Natural killer cell (primary cell): ENCODE measurements at regions not wholly inside any gene's neighbourhood (a gene's known extent, or its start where the extent isn't known, plus 50 kb on each side); places are given as distances from the start of the nearest gene placed in this dataset.

ENCODE experiments used
- ATAC-seq, 3 donors: fragments of 150-1000 bp in 2 of 3; fragments of 200-7000 bp in 1 of 3; cut with Tn5 transposase; 1 replicate in 1 of 3; 2 replicates in 2 of 3; pipeline ENCODE4 v1.10.0; 2021; ENCODE audit warnings: mild to moderate bottlenecking in 2 of 3, moderate library complexity in 2 of 3
- DNase-seq, 2 donors: peaks; one replicate each; pipeline versions ENCODE4 v3.0.0 to v3.0.0-alpha.2; 2013 to 2021; ENCODE audit warnings: mixed read lengths in 1 of 2
- H3K27ac ChIP-seq: one replicate; pipeline ENCODE4 v1.5.1; 2013; ENCODE audit warnings: mild to moderate bottlenecking, low read length
- H3K27me3 ChIP-seq: one replicate; pipeline ENCODE4 v1.6.1; 2013; ENCODE audit warnings: low read length; ENCODE audit not compliant: control insufficient read depth, insufficient read depth
- H3K36me3 ChIP-seq: one replicate; pipeline ENCODE4 v1.6.1; 2013; ENCODE audit warnings: low read length; ENCODE audit not compliant: control insufficient read depth, insufficient read depth
- H3K4me1 ChIP-seq: one replicate; pipeline ENCODE4 v1.6.1; 2013; ENCODE audit warnings: low read length; ENCODE audit not compliant: control insufficient read depth, insufficient read depth
- H3K4me3 ChIP-seq: one replicate; pipeline ENCODE4 v1.5.1; 2013; ENCODE audit warnings: low read length
- H3K9me3 ChIP-seq: one replicate; pipeline ENCODE4 v1.6.1; 2013; ENCODE audit warnings: low read length; ENCODE audit not compliant: control insufficient read depth, insufficient read depth
- H3K27ac Mint-ChIP-seq, 2 donors: one replicate each; pipeline ENCODE4 v1.8.0; 2022; ENCODE audit warnings: mild to moderate bottlenecking in 2 of 2, mixed read lengths in 2 of 2, moderate library complexity in 1 of 2
- H3K27me3 Mint-ChIP-seq, 2 donors: one replicate each; pipeline ENCODE4 v1.8.0; 2022; ENCODE audit warnings: low read depth in 2 of 2, mixed read lengths in 2 of 2
- H3K36me3 Mint-ChIP-seq: one replicate; pipeline ENCODE4 v1.8.0; 2022; ENCODE audit warnings: mixed read lengths
- H3K4me1 Mint-ChIP-seq, 2 donors: one replicate each; pipeline ENCODE4 v1.8.0; 2022; ENCODE audit warnings: mixed read lengths in 2 of 2
- H3K4me3 Mint-ChIP-seq: one replicate; pipeline ENCODE4 v1.8.0; 2022; ENCODE audit warnings: mild to moderate bottlenecking, moderate library complexity, mixed read lengths
- H3K9me3 Mint-ChIP-seq, 2 donors: one replicate each; pipeline ENCODE4 v1.8.0; 2022; ENCODE audit warnings: mixed read lengths in 2 of 2
- CTCF ChIP-seq: fragments of 200-600 bp; IDR thresholded peaks from one replicate; pipeline ENCODE4 v1.8.0; 2022; ENCODE audit warnings: antibody characterized with exemption
- WGBS: methylation state at CpG from one replicate; pipeline ENCODE4 v1.1.7; 2013; ENCODE audit warnings: missing lambda C conversion rate; ENCODE audit not compliant: insufficient coverage; 5-methylcytosine and 5-hydroxymethylcytosine counted together
- intact Hi-C: fragments of 100-400 bp; cut with micrococcal nuclease; formaldehyde crosslinking; loops from one replicate; pipeline ENCODE4 v1.14.2; 2022

- DNase-seq: no peak
- Mint-ChIP-seq H3K4me3 (no peak overlapping the region), H3K27ac (no peak overlapping the region), H3K36me3 (no peaks in the 10 kb centered on the region), H3K4me1 (no peaks in the 10 kb centered on the region), H3K27me3 (no peaks in the 10 kb centered on the region), H3K9me3 (peaks cover 0 to 2% of the 10 kb centered on the region in 2 donors)
- TF ChIP-seq CTCF: no peak
- Histone ChIP-seq H3K4me3 (no peak overlapping the region), H3K4me1 (no peaks in the 10 kb centered on the region), H3K9me3 (no peaks in the 10 kb centered on the region), H3K36me3 (no peaks in the 10 kb centered on the region), H3K27me3 (no peaks in the 10 kb centered on the region), H3K27ac (no peak overlapping the region)
- 82% methylated on average over 15 of the region's 15 CpGs for WGBS
- intact Hi-C loops: no loop called here
- no peak for ATAC-seq
Observed at GRCh38 chr5:2569774-2570542, 181.5 kb downstream of the IRX2 start.

GRCh38 chr5:2569176-2569575 lies 182.3 kb downstream of the IRX2 start:
- Histone ChIP-seq H3K27me3 (no peaks in the 10 kb centered on the region), H3K36me3 (no peaks in the 10 kb centered on the region), H3K4me1 (no peaks in the 10 kb centered on the region), H3K27ac (no peak overlapping the region), H3K9me3 (no peaks in the 10 kb centered on the region), H3K4me3 (no peak overlapping the region)
- ATAC-seq (no peak), DNase-seq (no peak)
- no peak overlapping the region for H3K4me3 Mint-ChIP-seq
- 57% methylated on average over 10 of the region's 10 CpGs for WGBS
- TF ChIP-seq CTCF: no peak
- no peaks in the 10 kb centered on the region for H3K27me3 Mint-ChIP-seq
- H3K36me3 Mint-ChIP-seq: no peaks in the 10 kb centered on the region
- peaks cover 0 to 2% of the 10 kb centered on the region in 2 donors for H3K9me3 Mint-ChIP-seq
- intact Hi-C loops: no loop called here
- no peaks in the 10 kb centered on the region for H3K4me1 Mint-ChIP-seq
- no peak overlapping the region for H3K27ac Mint-ChIP-seq

- H3K27ac ChIP-seq: no peak overlapping the region
- H3K27me3 ChIP-seq: no peaks in the 10 kb centered on the region
- peaks cover 3% of the 10 kb centered on the region for H3K9me3 ChIP-seq
- WGBS: 61% methylated on average over 3 of the region's 3 CpGs
- Mint-ChIP-seq H3K9me3 (peaks cover 2 to 3% of the 10 kb centered on the region in 2 donors), H3K4me1 (no peaks in the 10 kb centered on the region), H3K36me3 (no peaks in the 10 kb centered on the region), H3K27me3 (no peaks in the 10 kb centered on the region), H3K27ac (no peak overlapping the region), H3K4me3 (no peak overlapping the region)
- TF ChIP-seq CTCF: no peak
- no peaks in the 10 kb centered on the region for H3K4me1 ChIP-seq
- DNase-seq (no peak), ATAC-seq (no peak)
- intact Hi-C loops: no loop called here
- H3K4me3 ChIP-seq: no peak overlapping the region
- no peaks in the 10 kb centered on the region for H3K36me3 ChIP-seq
Observed at GRCh38 chr5:2566284-2566683, 185.2 kb downstream of the IRX2 start.

- Histone ChIP-seq H3K27me3 (no peaks in the 10 kb centered on the region), H3K36me3 (no peaks in the 10 kb centered on the region), H3K9me3 (peaks cover 3% of the 10 kb centered on the region), H3K4me3 (no peak overlapping the region), H3K4me1 (no peaks in the 10 kb centered on the region), H3K27ac (no peak overlapping the region)
- no peak for ATAC-seq
- no peak overlapping the region for H3K27ac Mint-ChIP-seq
- H3K9me3 Mint-ChIP-seq: peaks cover 2 to 3% of the 10 kb centered on the region in 2 donors
- TF ChIP-seq CTCF: no peak
- WGBS: 84% methylated on average over 6 of the region's 6 CpGs
- no peaks in the 10 kb centered on the region for H3K4me1 Mint-ChIP-seq
- intact Hi-C loops: no loop called here
- H3K27me3 Mint-ChIP-seq: no peaks in the 10 kb centered on the region
- no peak for DNase-seq
- H3K4me3 Mint-ChIP-seq: no peak overlapping the region
- no peaks in the 10 kb centered on the region for H3K36me3 Mint-ChIP-seq
Observed at GRCh38 chr5:2565147-2565546, 186.3 kb downstream of the IRX2 start.
